GM21381 (cell line): ENCODE measurements at regions not wholly inside any gene's neighbourhood (a gene's known extent, or its start where the extent isn't known, plus 50 kb on each side); places are given as distances from the start of the nearest gene placed in this dataset.
"Not testable (repeated sequence)": the region's sequence is repeated elsewhere in the genome, so short reads cannot be mapped to it uniquely, and the experiment has no call there.

Experiments used
- ATAC-seq: cut with Tn5 transposase; IDR thresholded peaks from one replicate; pipeline ENCODE4 v1.9.1; 2021; ENCODE audit warnings: mild to moderate bottlenecking, moderate library complexity; ENCODE audit not compliant: unreplicated experiment

- ATAC-seq = no peak
Measured at GRCh38 chr7:66571568-66571967, 57.1 kb upstream of the KCTD7 start.

DNA sequence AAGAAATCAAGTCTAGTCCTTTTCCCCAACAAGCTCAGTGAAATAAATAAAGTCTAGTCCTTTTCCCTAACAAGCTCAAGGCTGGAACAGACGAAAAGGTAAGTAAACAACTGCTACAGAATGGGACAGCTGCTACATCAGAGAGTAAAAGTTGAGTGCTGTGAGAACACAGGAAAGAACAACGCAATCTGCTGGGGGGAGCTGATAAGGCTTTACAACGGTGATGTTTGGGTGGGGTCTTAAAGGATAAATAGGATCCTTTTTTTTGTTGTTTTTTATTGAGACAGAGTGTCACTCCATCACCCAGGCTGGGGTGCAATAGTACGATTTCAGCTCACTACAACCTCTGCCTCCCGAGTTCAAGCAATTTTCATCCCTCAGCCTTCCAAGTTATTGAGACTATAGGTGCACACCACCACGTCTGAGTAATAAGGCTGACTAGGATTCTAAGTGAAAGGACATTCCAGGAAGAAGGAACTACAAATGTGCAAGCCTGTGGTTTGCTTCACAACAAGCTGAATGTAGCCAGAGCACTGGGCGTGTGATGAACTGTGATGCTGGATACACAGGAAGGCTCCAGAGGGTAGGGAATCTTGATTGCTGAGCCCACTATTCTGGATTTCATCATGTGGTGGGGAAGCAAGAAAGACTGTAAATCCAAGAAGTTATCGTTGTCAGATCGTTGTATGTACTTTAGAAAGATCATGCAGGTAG is 54.7 kb upstream of the KCTD7 start:
- ATAC-seq = not testable (repeated sequence)

DNA sequence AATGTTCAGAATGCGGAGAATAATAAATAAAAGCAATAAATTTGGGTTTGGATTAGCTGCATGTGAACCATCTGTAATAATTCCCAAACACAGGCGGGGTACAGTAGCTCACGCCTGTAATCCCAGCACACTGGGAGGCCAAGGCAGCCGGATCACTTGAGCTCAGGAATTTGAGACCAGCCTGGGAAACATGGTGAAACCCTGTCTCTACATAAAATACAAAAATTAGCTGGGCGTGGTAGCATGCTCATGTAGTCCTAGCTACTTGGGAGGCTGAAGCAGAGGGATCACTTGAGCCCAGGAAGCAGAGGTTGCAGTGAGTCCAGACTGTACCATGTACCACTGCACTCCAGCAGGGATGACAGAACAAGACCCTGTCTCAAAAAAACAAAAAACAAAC is 53.9 kb upstream of the KCTD7 start:
- ATAC-seq = not testable (repeated sequence)

GRCh38 chr7:66575398-66575797 is 53.3 kb upstream of the KCTD7 start:
- no peak for ATAC-seq

DNA sequence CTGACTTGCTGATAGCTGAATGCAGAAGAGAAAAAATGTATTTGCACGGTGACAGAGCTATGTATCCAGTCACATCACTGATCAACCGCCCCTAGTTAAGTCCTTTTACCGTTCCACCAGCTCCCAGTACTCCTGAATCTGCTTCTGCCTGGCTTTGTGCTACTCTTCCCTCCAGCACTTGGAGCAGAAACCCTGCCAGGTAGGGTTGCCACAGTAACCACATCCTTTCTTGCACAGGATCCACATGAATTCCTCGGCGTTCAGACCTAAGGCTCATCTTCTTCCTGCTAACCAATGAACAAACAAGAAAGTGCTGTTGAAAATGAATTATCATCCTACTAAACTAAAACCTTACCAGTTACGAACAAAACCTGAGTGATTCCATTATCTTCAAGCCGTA is 52.0 kb upstream of the KCTD7 start:
- no peak for ATAC-seq
